ENCODE measurements at regions not wholly inside any gene's neighbourhood (a gene's known extent, or its start where the extent isn't known, plus 50 kb on each side); places are given as distances from the start of the nearest gene placed in this dataset.

DNA sequence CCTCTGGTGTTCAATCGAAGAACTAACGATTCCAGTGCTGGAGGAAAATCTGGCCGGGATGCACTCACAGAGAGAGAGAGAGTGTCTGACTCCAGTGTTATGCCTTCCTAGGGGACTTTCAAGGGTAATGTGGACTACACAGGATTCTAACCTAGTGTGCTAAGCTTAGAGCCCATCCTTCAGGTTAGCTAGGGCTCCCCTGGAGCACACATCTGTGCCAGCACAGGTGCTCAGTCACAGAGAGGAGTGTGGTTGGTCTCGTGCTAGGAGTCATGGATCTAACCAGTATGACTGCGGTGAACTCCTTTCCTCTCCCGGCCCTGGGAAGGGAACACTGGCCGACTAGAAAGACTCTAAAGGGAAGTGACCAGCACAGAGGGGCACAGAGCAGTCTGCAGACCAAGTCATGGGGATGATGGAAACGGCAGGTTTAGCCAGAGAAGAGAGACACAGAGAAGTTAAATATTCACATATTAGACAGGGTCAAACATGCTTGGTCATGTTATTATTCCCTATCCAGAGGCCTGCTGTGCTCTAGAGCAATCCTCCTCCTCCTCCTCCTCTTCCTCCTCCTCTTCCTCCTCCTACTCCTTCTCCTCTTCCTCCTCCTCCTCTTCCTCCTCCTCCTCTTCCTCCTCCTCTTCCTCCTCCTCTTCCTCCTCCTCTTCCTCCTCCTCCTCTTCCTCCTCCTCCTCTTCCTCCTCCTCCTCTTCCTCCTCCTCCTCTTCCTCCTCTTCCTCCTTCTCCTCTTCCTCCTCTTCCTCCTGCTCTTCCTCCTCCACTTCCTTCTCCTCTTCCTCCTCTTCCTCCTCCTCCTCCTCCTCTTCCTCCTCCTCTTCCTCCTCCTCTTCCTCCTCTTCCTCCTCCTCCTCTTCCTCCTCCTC lies 280.3 kb downstream of the XXYLT1 start:
- Histone ChIP-seq H2AFZ (ENCODE audit: low read length) (no peak overlapping the region), H3K4me1 (ENCODE audit: insufficient read depth, low read length) (peaks cover 22% of the 10 kb centered on the region), H3K9me3 (ENCODE audit: low read length) (no peaks in the 10 kb centered on the region), H3K36me3 (replicated peaks in 1 of 2; ENCODE audit: control insufficient read depth in 1 of 2, insufficient read depth in 2 of 2, low read length in 2 of 2) (no peaks in the 10 kb centered on the region), H3K79me2 (ENCODE audit: insufficient read depth, low read length) (no peaks in the 10 kb centered on the region), H3K4me3 (replicated peaks in 1 of 3; ENCODE audit: insufficient read depth in 1 of 3, low read depth in 2 of 3, low read length in 3 of 3) (no peak overlapping the region), H3K9ac (ENCODE audit: insufficient read depth, low read depth, low read length) (no peak overlapping the region), H3K27ac (ENCODE audit: extremely low read length, insufficient read depth, low read length) (no peak overlapping the region), H4K20me1 (ENCODE audit: insufficient read depth, low read length) (no peaks in the 10 kb centered on the region), H3K4me2 (ENCODE audit: low read depth, low read length) (no peak overlapping the region), H3K27me3 (ENCODE audit: control insufficient read depth in 1 of 2, insufficient read depth in 2 of 2, low read length in 2 of 2) (peaks cover 3 to 4% of the 10 kb centered on the region in 2 experiments; a peak in 2 of 5 replicates)
- FAIRE-seq (no peak), ATAC-seq (no peak), DNase-seq (ENCODE audit: low spot score) (no peak)
- TF ChIP-seq, protein P1, sequence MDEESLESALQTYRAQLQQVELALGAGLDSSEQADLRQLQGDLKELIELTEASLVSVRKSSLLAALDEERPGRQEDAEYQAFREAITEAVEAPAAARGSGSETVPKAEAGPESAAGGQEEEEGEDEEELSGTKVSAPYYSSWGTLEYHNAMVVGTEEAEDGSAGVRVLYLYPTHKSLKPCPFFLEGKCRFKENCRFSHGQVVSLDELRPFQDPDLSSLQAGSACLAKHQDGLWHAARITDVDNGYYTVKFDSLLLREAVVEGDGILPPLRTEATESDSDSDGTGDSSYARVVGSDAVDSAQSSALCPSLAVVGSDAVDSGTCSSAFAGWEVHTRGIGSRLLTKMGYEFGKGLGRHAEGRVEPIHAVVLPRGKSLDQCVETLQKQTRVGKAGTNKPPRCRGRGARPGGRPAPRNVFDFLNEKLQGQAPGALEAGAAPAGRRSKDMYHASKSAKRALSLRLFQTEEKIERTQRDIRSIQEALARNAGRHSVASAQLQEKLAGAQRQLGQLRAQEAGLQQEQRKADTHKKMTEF (CRISPR knock-in tag; IDR thresholded peaks at IDR 0.05) = no peak
- TF ChIP-seq ZBTB38 (CRISPR knock-in tag; IDR thresholded peaks at IDR 0.05) (no peak), ZFX (CRISPR knock-in tag; IDR thresholded peaks at IDR 0.05; ENCODE audit: low read depth) (no peak), RCOR2 (CRISPR knock-in tag; IDR thresholded peaks at IDR 0.05) (no peak), PRPF4 (IDR thresholded peaks at IDR 0.05; ENCODE audit: low read depth, low read length, poor library complexity, severe bottlenecking) (no peak)
- intact Hi-C loops (cut with micrococcal nuclease; ENCODE audit: unreplicated experiment) (no loop called here), in situ Hi-C loops (cut with HindIII; ENCODE audit: extremely low pct_ligation_motif_present, low pct_unique_long_range_greater_than_20kb) (no loop called here)
- BruUV-seq (replicated peaks) = no TSS peak
- POLR2A ChIA-PET = no interaction called here
- WGBS (ENCODE audit: low lambda C conversion rate) = 43% methylated on average over 7 of the region's 8 CpGs
- CTCF ChIA-PET (ENCODE audit: low intra/inter-chr PET ratio, low total read pairs) = no interaction called here

DNA sequence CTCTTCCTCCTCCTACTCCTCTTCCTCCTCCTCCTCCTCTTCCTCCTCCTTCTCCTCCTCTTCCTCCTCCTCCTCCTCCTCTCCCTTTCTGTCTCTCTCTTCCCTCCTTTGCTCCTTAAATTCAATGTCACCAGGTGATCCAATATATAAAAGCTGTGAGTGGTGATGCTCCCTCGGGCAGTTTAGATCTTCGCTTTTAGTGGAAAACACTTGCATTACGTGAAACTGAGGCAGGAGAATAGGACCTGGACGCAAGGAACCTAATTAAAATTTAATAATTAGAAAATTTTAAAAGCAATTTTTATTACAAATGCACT lies 279.7 kb downstream of the XXYLT1 start:
- no peak for DNase-seq (ENCODE audit: low spot score)
- Histone ChIP-seq H4K20me1 (ENCODE audit: insufficient read depth, low read length) (no peaks in the 10 kb centered on the region), H3K4me3 (replicated peaks in 1 of 3; ENCODE audit: insufficient read depth in 1 of 3, low read depth in 2 of 3, low read length in 3 of 3) (no peak overlapping the region), H3K9ac (ENCODE audit: insufficient read depth, low read depth, low read length) (no peak overlapping the region), H3K79me2 (ENCODE audit: insufficient read depth, low read length) (no peaks in the 10 kb centered on the region), H3K36me3 (replicated peaks in 1 of 2; ENCODE audit: control insufficient read depth in 1 of 2, insufficient read depth in 2 of 2, low read length in 2 of 2) (no peaks in the 10 kb centered on the region), H3K27me3 (ENCODE audit: control insufficient read depth in 1 of 2, insufficient read depth in 2 of 2, low read length in 2 of 2) (peaks cover 0 to 4% of the 10 kb centered on the region in 2 experiments; a peak in 2 of 5 replicates), H2AFZ (ENCODE audit: low read length) (no peak overlapping the region), H3K4me2 (ENCODE audit: low read depth, low read length) (no peak overlapping the region), H3K4me1 (ENCODE audit: insufficient read depth, low read length) (peaks cover 26% of the 10 kb centered on the region), H3K9me3 (ENCODE audit: low read length) (no peaks in the 10 kb centered on the region), H3K27ac (ENCODE audit: extremely low read length, insufficient read depth, low read length) (no peak overlapping the region)
- no peak for FAIRE-seq
- ATAC-seq = no peak
- ChIA-PET POLR2A (no interaction called here), CTCF (ENCODE audit: low intra/inter-chr PET ratio, low total read pairs) (no interaction called here)
- intact Hi-C loops (cut with micrococcal nuclease; ENCODE audit: unreplicated experiment) (no loop called here), in situ Hi-C loops (cut with HindIII; ENCODE audit: extremely low pct_ligation_motif_present, low pct_unique_long_range_greater_than_20kb) (no loop called here)
- no TSS peak for BruUV-seq (replicated peaks)
- 59% methylated on average over 4 of the region's 4 CpGs for WGBS (ENCODE audit: low lambda C conversion rate)
- TF ChIP-seq ZSCAN31 (CRISPR knock-in tag; IDR thresholded peaks at IDR 0.05; ENCODE audit: low read depth) (no peak), NFRKB (IDR thresholded peaks at IDR 0.05) (no peak), MIXL1 (CRISPR knock-in tag; IDR thresholded peaks at IDR 0.05) (no peak), NFIB (CRISPR knock-in tag; IDR thresholded peaks at IDR 0.05; ENCODE audit: borderline replicate concordance) (no peak), ESRRA (CRISPR knock-in tag; IDR thresholded peaks at IDR 0.05; ENCODE audit: low read depth) (no peak), HMGA1 (CRISPR knock-in tag; conservative IDR thresholded peaks at IDR 0.05) (no peak), MXI1 (IDR thresholded peaks at IDR 0.05; ENCODE audit: borderline replicate concordance, low read depth, low read length) (no peak), ZKSCAN5 (CRISPR knock-in tag; IDR thresholded peaks at IDR 0.05) (no peak), TBL1XR1 (IDR thresholded peaks at IDR 0.05; ENCODE audit: borderline replicate concordance, low read length, partially characterized antibody) (no peak)
